ENCODE measurements at regions not wholly inside any gene's neighbourhood (a gene's known extent, or its start where the extent isn't known, plus 50 kb on each side); places are given as distances from the start of the nearest gene placed in this dataset.

- Mint-ChIP-seq H3K27ac (no peak overlapping the region), H3K27me3 (ENCODE audit: low read depth) (no peaks in the 10 kb centered on the region), H3K4me1 (peaks cover 4% of the 10 kb centered on the region in 2 experiments; a peak in 2 of 4 replicates), H3K36me3 (ENCODE audit: insufficient read depth in 1 of 3, low read depth in 3 of 3) (no peaks in the 10 kb centered on the region), H3K4me3 (no peak overlapping the region), H3K9me3 (0 out of 5 replicates have a peak, but pooled peaks cover 0 to 2% of the 10 kb centered on the region in 2 experiments)
- Histone ChIP-seq H3K4me1 (ENCODE audit: insufficient read depth, low read length) (no peaks in the 10 kb centered on the region), H3K4ac (ENCODE audit: low read depth, low read length) (no peak overlapping the region), H2BK20ac (ENCODE audit: low read depth, low read length, poor library complexity, severe bottlenecking) (no peak overlapping the region), H4K8ac (replicated peaks; ENCODE audit: insufficient read length, low read depth, low read length) (no peak overlapping the region), H2AFZ (ENCODE audit: low read length) (no peak overlapping the region), H4K20me1 (ENCODE audit: control insufficient read depth, insufficient read depth, insufficient read length) (no peaks in the 10 kb centered on the region), H2AK5ac (ENCODE audit: insufficient read length, low read length) (no peak overlapping the region), H4K91ac (ENCODE audit: insufficient read length, low read depth, low read length) (no peak overlapping the region), H3K27ac (ENCODE audit: insufficient read length, low read depth, low read length) (no peak overlapping the region), H3K4me2 (ENCODE audit: insufficient read depth, insufficient read length, low read length) (no peak overlapping the region), H3K9me3 (ENCODE audit: control insufficient read depth, low read depth, low read length) (no peaks in the 10 kb centered on the region), H2BK15ac (ENCODE audit: low read depth, low read length) (no peak overlapping the region), H2BK5ac (ENCODE audit: insufficient read length, low read length) (no peak overlapping the region), H3K56ac (ENCODE audit: insufficient read length, low read depth, low read length) (no peak overlapping the region), H3K18ac (ENCODE audit: insufficient read length, low read depth, low read length) (no peak overlapping the region), H3K79me1 (ENCODE audit: insufficient read depth, low read depth, low read length, poor library complexity, severe bottlenecking) (no peaks in the 10 kb centered on the region), H3K23me2 (ENCODE audit: insufficient read length, low read depth, low read length, poor library complexity, severe bottlenecking) (no peaks in the 10 kb centered on the region), H2BK120ac (ENCODE audit: low read depth, low read length, poor library complexity, severe bottlenecking) (no peak overlapping the region), H3K23ac (ENCODE audit: insufficient read length, low read depth, low read length) (no peak overlapping the region), H3K27me3 (ENCODE audit: insufficient read depth, low read length) (no peaks in the 10 kb centered on the region), H3T11ph (ENCODE audit: low read length) (no peak overlapping the region), H3K14ac (ENCODE audit: insufficient read depth, low read length) (no peak overlapping the region), H3K9ac (ENCODE audit: extremely low read depth, insufficient read length, low read length) (no peak overlapping the region), H4K5ac (ENCODE audit: insufficient read length, low read depth, low read length) (no peak overlapping the region), H2BK12ac (ENCODE audit: insufficient read length, low read depth, low read length) (no peak overlapping the region), H3K79me2 (ENCODE audit: insufficient read depth, low read length) (no peaks in the 10 kb centered on the region)
- DNase-seq = no peak
- TF ChIP-seq, protein P1, sequence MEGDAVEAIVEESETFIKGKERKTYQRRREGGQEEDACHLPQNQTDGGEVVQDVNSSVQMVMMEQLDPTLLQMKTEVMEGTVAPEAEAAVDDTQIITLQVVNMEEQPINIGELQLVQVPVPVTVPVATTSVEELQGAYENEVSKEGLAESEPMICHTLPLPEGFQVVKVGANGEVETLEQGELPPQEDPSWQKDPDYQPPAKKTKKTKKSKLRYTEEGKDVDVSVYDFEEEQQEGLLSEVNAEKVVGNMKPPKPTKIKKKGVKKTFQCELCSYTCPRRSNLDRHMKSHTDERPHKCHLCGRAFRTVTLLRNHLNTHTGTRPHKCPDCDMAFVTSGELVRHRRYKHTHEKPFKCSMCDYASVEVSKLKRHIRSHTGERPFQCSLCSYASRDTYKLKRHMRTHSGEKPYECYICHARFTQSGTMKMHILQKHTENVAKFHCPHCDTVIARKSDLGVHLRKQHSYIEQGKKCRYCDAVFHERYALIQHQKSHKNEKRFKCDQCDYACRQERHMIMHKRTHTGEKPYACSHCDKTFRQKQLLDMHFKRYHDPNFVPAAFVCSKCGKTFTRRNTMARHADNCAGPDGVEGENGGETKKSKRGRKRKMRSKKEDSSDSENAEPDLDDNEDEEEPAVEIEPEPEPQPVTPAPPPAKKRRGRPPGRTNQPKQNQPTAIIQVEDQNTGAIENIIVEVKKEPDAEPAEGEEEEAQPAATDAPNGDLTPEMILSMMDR (conservative IDR thresholded peaks at IDR 0.05) = no peak
- no CpG with 5 or more reads among the region's 3 CpGs for WGBS (ENCODE audit: extremely low coverage, insufficient read length, low lambda C conversion rate)
These were observed 1025.4 kb upstream of the LRFN5 start for GRCh38 chr14:40581264-40581663.
